HCEC 1CT (cell line): ENCODE measurements at regions not wholly inside any gene's neighbourhood (a gene's known extent, or its start where the extent isn't known, plus 50 kb on each side); places are given as distances from the start of the nearest gene placed in this dataset.
"Not testable (repeated sequence)": the region's sequence is repeated elsewhere in the genome, so short reads cannot be mapped to it uniquely, and the experiment has no call there.

Source experiments
- DNase-seq: peaks from one replicate; pipeline ENCODE4 v3.0.0-alpha.2; 2017

DNA sequence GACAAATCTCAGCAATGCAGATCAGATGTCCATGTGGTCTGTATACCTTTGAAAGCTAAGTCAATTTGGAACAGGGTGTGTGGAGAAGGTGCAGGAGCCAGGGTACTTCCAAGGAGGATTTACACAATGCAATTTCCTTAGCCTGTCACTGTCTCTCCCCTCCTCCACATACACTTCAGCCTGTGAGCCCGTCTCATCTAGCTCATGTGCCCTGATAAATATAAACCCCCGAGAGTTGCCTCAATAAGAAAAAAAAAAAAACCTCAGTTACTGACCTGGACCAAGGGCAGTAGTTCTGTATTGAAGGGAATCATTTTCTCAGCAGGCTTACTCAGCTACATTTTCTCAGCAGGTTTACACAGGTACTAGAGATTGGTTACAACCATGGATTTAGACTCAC lies 132.1 kb upstream of the PELI2 start:
- no peak for DNase-seq

DNA sequence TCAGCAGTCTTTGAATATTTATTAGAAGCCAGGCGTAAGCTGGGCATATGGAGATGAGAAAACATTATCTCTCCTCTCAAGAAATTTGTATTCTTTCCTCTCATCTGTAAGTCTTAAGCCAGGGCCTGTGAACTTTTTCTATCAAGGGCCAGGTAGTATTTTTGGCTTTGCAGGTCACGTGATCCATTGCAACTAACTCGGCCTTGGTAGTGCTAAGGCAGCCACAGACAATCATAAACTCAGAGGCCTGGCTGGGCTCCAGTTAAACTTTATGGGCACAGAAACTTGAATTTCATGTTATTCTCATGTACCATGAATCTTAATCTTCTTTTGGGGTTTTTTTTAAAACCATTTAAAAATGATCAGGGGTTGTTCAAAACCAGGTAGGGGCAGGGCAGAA lies 117.4 kb upstream of the PELI2 start:
- no peak for DNase-seq

DNA sequence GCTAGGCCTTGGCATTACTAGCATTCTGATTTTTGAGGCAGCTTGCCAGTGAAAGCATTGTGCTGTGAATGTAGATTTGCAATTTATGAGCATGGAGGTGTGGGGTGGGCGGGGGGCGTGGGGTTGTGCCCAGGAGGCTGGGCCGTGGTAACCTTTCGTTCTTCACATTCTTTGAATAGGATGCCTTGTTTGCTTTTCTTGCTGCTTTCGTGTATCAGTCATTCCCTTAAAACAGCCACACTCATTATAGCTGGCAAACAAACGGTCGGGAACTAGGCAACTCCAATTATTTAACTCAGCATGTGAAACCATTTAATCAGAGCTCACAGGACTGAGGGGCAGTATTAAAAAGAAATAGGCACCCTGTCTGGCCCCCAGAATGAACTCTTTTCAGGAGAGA lies 115.9 kb upstream of the PELI2 start:
- no peak for DNase-seq

DNA sequence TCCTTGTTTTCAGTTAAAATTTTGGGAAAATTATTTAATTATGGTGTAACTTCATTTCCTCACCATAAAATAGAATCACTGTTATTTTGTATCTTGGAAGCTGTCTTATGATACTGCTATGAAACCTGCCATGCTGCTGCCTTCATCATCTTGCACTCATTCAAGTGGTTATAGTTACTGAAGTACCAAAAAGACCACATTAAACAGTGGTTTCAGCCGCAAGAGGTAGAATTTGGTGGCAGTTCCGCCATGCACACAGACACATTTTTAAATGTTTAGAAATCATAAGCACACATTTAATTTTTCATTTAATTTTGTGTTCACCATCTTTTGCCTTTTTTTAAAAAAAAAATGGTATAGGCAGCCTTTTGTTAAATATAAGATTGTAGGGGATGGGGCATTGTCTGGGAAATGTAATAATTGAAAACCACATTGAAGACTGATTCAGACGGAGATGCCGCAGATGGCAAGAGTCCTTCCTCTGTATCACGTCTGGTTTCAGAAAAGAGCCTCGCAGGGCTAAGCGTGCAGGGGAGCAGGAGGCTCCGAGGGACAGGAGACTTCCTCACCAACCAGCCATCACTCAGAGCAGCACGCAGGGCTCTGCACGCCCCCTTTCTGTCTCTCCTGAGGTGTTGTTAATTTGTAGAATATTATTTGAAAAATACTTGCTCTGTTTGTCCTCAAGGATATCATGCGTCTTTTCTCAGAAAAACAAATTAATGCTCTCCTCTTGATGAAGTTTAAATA lies 115.2 kb upstream of the PELI2 start:
- no peak for DNase-seq

DNA sequence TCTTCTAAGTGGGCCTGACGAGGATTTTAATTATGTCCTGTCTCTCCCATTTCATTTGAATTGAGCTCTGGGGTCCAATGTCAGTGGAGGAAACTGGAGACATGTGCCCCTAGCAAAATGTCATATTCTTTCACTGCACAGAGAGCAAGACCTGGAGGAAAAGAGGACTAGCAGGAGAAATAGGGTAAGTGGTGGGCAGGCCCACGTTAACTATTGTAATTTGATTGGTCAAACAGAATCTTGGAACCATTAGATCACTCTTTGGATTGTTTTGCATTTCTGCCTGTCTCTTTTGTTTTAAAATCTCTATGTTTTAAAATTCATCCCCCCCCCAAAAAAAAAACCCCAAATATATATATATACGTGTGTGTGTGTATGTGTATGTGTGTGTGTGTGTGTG lies 113.9 kb upstream of the PELI2 start:
- DNase-seq: no peak

DNA sequence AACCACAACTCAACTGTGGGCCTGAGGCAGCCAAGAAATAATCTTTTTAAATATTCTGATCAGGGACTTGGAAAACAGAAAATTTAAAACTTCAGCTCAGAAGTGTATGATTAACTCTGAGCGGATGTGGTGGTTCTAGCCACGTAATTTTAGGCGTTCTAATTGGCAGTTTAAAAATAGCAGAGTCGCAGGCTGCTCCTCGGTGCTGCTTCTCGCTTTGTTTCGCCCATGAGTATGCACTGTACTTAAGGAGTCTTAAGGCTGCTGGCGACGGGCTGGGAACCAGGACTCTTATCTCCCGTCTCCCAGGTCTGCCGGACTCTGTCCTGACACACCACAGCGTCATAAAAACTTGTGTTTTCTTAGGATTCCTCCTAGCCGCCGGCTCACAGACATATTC lies 113.4 kb upstream of the PELI2 start:
- DNase-seq: peak; percentile 55

DNA sequence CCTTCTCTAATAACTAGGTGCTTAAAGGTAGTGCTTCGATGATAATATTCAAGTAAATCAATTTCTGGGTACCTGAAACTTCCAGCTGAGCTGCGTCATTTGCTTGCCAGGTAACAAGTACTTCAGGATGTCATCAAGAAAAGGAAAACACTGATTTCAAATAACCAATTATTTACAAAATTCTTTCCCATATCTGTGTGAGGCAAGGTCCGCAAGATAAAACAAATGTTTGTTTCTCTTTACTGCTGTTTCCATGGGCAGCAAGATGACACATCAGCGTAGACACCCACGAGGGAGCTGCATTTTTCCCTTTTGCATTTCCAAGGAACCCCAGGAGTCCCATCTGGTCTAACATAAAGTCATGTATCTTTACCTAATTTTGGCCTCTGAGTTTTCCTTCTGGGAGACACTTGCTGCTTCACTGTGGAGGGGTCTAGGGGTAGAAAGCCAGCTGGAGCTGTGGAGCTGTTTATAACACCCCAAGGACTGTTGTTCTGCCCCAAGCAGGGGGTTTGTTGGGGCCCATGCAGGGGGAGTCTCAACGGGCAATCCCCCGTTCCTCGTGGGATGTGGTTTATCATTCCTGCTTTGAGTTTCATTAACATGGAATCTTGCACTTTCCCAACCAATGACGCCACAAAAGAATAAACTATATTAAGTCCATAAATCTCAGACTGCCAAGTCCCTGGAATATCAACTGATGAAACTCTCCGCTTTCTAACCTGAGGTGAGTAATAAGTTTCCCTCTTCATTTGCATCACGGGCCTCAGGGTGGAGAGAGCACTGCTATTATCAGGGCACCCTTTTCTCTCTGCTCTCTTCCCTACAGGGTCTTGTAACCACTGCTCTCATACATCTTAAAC lies 112.8 kb upstream of the PELI2 start:
- DNase-seq: peak; percentile 54

DNA sequence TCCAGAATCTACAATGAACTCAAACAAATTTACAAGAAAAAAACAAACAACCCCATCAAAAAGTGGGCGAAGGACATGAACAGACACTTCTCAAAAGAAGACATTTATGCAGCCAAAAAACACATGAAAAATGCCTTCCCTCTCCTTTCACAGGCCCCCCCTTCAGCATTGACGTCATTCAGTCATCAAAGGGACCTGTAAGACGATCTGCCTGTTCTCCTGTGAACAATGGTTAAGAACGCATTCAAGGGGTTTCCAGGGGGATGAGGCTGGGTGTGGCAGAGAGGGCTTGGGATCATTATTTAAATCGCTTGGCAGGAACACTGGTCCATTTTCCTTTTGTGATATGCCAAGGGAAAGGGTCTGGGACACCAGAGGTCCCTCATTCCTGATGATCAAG lies 110.7 kb upstream of the PELI2 start:
- DNase-seq: not testable (repeated sequence)

DNA sequence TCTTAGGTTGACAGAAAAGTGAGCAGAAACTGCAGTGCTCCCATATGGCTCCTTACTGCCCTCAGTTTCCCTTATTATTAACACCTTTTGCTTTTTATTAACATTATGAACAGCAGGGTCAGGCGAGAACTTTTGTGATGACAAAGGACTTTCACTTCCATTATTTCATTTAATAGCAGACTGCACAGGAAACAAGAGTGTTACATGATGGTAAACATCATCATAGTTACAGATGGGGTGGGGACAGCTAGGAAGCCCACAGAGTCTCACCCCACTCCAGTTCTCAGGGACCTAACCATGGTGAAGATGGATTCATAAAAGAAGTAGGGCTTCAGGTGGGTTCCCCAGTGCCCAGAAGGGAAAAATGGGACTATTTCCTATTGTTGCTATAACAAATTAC lies 110.1 kb upstream of the PELI2 start:
- no peak for DNase-seq

DNA sequence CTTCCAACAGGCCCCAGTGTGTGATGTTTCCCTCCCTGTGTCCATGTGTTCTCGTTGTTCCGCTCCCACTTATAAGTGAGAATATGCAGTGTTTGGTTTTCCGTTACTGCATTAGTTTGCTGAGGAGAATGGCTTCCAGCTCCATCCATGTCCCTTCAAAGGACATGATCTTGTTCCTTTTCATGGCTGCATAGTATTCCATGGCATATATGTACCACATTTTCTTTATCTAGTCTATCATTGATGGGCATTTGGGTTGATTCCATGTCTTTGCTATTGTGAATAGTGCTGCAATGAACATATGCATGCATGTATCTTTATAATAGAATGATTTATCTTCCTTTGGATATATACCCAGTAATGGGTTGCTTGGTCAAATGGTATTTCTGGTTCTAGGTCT lies 109.5 kb upstream of the PELI2 start:
- not testable (repeated sequence) for DNase-seq

DNA sequence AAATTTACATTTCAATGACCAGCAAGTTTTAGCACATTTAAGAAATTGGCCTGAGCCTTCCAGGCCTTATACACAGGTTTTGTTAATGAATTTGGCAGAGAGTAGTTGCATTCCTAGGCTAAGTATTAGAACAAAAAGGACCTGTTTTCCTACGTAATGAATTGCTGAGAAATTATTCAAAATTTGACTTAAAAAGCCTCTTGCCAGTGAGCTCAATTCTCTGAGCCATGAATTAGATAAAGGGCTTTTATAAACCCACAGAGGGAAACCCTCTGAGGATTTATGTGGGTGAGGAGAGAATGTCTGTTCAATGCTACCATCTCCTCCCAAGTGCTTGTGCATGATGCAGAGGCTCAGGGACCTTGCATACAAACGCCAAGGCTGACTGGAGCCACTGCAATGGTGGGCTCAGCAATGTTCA lies 94.5 kb upstream of the PELI2 start:
- no peak for DNase-seq

DNA sequence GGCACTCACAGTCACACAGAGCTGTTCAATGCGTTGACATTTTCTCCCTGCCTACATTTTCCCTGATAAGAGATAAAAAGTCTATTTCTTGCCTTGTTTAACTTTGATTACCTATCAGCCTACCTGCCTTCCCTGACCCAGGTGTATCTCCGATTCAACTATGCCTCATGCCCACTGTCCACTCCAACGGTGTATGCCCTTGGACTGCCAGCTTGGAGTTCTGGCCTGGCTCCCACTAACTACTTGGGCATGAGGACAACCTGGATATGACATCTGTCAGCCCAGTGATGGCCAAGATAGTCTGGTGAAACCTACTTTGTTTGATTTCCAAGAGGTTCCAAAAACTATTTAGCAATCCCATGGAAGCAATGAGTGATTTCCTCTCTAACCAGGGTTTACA lies 93.0 kb upstream of the PELI2 start:
- DNase-seq: no peak

DNA sequence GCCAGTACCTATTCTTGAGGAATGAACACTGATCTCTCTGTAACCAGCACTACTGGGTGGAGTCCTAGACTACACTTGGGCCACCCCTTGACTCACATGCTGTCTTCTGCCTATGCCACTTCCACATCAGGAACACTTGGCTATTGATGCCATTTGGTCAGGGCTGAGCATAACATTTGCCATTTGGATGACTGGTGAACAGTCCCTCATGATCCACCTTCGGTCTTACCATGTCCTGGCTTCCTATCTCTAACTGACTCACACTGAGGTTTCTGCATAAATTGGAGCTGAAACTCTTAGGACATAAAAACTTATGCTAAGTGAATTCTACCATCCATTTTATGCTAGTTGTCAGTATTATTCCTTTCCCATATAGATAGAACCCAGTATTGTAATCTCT lies 91.7 kb upstream of the PELI2 start:
- no peak for DNase-seq

DNA sequence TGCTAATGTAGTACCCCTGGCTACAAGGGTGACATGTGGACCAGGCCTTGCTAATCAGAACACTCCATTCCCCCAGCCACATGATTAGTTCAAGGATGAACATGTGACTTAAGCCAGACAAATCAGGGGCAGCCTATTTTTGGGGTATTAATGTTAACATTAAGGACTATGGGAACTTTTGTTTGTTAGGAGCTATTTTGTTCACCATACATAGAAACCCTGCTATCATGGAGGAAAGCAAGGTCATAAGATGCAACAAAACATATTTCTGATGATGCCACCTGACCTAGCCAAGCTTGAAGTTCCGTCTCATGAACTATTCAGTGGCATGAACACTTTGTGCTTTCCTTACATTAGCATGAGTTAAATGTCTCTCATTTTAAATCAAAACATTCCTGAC lies 90.8 kb upstream of the PELI2 start:
- DNase-seq: no peak

DNA sequence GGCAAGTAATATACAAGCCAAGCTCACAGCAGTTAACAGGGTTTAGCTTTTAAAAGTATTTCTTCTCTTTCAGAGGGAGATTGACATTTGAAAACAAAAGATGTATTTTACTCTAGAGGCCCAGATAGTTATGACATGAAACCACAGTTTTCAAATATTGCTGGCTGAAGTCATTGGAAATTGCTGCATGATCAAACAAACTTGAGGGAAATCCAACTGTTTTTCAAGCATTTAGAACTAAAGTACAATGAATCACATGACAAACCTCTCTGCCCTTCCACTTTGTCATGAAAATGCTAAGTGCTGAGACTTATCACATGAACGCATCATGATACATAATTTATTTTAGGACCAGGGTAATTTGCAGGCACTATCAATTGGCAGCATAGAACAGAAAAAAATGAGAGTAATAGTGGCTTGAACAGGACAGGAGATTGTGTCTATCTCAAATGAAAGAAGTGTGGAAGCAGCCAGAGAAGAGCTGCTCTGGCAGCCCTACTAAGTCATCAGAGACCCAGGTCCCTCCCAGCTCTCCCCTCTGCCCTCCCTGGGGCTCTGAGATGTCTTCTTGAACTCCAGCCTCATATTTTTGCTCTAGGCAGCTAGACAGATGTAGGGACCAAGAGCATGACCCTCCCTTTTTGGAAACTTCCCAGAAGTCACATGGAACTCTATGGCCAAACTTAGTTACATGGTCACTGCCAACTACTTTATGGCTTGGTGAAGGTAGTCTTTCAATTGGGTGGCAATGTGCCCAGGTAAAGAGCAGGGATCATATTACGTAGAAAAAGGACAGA lies 90.1 kb upstream of the PELI2 start:
- DNase-seq: no peak

DNA sequence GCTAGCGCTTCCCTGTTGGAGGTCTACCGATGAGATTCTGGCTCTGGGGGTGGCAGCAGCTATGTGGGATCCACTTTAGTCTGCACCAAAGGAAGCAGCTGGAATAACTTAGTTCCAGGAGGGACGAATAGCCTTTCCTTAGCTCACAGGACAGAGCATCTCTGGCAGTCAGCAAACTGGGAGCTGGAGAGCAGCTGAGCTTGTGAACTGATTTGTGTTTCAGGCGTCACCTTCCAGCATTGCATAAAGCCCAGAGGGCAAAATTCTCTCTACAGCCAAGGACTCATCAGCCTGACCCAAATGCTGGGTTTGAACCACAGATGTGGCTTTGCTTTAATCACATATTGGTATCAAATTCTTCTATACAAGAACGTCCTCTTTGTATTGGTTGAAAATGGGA lies 81.9 kb upstream of the PELI2 start:
- DNase-seq: no peak

DNA sequence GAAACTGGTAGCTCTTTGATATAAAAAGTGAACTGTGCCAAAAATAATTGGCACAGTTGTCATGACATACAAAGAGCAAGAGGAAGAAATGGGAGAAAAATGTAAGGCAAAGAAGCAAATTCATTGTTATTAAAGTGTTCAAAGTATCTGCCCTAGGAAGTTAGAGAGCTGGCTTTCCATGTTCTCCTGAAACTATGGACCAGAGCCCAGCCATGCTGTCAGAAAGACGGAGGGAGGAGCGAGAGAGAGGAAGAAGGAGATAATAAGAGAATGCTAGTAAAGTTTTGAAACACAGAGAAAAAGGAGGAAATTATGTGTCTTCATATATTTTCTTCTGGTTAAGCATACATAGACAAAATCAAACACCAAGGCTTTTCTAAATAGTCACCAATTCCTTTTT lies 78.1 kb upstream of the PELI2 start:
- DNase-seq: no peak

DNA sequence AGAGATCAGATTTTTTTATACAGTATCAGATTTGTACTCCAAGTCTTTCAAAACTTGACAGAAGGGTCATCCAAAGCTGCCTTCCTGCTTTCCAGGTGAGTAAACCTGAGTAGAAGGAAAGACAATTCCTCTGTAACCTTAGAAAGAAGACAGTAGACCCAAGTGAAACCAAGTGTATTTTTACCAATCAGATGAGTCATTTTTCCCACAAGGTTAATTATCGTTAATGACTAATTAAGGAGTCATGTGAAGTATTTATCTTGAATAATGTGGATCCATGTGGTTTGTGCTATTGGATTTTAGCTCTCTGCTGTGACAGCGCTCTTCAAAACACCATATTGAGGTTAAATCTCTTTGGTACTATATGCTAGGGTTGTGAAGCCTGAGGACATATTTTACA lies 74.0 kb upstream of the PELI2 start:
- DNase-seq: no peak

DNA sequence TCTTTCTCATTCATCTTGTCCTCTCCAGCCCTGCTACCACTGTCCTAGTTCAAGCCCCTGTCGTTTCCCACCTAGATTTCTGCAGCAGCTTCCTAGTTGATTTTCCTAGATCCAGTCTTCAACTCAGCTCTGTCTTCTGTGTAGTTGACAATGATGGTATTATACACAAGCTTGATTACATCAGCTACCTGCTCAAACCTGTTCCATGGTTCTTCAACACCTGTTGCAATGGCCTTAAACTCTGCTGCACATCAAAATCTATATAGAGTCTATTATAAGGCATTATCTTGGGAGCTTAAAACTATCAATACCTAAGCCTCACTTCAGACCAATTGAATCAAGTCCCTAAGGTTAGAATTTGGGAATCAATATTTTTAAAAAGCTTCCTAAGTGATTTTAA lies 71.7 kb upstream of the PELI2 start:
- DNase-seq: no peak

DNA sequence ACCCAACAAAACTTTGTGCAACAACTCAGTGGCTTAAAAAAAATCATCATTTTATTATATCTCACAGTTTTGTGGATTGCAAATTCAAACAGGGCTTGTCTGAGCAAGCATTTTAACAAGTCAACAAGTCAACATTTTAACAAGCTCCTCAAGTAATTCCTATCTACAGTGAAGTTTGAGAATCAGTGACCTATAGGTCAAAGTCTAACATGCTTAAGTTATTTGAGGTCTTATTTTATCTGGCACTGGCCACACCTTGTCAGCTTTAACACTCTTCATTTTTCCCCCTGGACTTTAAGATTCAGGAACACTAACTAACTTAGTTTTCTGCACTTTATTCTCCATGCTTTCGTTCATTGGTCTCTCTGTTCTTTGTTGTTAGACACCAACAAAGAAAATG lies 71.2 kb upstream of the PELI2 start:
- no peak for DNase-seq

DNA sequence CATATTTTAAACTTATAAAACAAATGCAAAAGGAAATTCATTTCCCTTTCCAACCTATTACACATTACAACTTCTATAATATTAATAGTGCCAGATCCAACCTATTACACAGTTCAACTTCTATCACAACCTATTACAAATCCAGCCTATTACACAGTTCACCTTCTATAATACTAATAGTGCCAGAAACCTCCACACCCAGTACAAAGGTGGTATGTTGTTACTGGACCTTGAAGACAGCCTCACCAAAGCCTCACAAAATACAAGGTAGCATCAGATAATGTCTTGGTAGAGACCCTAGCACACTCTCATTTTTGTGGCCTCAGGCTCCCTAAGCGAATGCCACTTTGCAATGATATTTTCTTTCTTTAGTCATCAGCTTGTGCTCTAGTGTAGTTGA lies 68.7 kb upstream of the PELI2 start:
- no peak for DNase-seq

DNA sequence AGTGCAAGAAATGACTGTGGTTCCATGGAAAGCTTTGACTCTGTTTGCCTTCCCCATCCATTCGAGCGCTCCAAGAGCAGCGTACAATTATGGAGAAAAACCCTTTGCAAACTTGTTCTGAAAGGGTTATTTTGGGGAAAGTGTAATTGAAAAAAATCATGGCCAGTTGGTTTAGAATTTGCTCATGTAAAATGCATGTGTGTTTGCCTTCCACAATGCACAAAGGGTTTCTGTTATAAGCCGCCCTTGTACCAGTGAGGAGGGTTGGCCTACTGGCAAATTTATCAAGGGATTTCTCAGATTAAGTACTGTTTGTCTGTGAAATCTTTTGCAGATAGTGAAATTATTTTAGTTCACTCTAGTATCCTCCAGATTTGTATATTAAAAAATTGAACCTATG lies 62.7 kb upstream of the PELI2 start:
- no peak for DNase-seq

DNA sequence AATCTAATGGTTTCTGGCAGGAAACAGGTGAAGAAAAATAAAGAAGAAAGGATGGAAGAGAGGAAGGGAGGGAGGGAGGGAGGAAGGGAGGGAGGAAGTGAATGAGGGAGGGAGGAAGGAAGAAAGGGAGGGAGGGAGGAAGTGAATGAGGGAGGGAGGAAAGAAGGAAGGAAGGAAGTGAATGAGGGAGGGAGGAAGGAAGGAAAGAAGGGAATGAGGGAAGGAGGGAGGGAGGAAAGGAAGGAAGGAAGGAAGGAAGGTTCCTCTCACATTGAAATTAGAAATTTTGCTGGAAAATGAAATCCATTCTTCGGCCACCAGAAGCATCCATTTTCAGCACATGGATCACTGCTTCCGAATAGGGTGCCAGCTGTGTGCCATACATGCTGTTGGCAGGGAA lies 62.2 kb upstream of the PELI2 start:
- DNase-seq: no peak
